ENCODE measurements at regions not wholly inside any gene's neighbourhood (a gene's known extent, or its start where the extent isn't known, plus 50 kb on each side); places are given as distances from the start of the nearest gene placed in this dataset.

DNA sequence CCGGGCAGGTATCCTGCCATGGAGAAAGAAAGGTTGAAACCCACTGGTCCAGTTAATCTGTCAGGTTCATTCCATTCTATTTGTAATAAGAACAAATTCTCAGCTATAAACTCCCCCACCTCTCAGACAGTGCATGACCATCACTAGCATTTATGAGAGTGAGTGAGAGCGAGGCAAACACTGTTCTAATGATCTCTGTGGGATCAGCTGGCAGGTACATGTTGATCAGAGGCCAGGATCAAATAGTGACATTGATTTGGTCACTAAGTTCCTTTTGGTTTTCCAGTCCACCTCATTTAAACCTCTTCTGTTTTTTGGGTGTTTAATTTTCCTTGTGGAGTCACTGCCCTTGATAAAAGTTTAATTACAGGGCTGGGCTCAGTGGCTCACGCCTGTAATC, 423.1 kb upstream of the CHST9 start:
- TF ChIP-seq, protein P1, sequence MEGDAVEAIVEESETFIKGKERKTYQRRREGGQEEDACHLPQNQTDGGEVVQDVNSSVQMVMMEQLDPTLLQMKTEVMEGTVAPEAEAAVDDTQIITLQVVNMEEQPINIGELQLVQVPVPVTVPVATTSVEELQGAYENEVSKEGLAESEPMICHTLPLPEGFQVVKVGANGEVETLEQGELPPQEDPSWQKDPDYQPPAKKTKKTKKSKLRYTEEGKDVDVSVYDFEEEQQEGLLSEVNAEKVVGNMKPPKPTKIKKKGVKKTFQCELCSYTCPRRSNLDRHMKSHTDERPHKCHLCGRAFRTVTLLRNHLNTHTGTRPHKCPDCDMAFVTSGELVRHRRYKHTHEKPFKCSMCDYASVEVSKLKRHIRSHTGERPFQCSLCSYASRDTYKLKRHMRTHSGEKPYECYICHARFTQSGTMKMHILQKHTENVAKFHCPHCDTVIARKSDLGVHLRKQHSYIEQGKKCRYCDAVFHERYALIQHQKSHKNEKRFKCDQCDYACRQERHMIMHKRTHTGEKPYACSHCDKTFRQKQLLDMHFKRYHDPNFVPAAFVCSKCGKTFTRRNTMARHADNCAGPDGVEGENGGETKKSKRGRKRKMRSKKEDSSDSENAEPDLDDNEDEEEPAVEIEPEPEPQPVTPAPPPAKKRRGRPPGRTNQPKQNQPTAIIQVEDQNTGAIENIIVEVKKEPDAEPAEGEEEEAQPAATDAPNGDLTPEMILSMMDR (conservative IDR thresholded peaks at IDR 0.05 in 1 of 2, IDR thresholded peaks at IDR 0.05 in 1 of 2; ENCODE audit: low read depth in 1 of 2, low read length in 2 of 2): no peak
- no peak for TF ChIP-seq EZH2 (IDR thresholded peaks at IDR 0.05; ENCODE audit: low read length, missing control alignments)

Measured in fibroblast of lung (primary cell).